Activated CD8-positive, alpha-beta T cell treated with anti-CD3 and anti-CD28 coated beads, Interleukin-2, amount 10 ng/mL, durations not matched to agents 7 days and 5 days (primary cell): ENCODE measurements at regions not wholly inside any gene's neighbourhood (a gene's known extent, or its start where the extent isn't known, plus 50 kb on each side); places are given as distances from the start of the nearest gene placed in this dataset.

Source experiments
- ATAC-seq: fragments of 150-1000 bp; cut with Tn5 transposase; one replicate; pipeline ENCODE4 v1.10.0; 2021; ENCODE audit warnings: moderate library complexity
- CTCF ChIA-PET: fragments of 350-600 bp; sonication (Branson Sonifier 250); formaldehyde crosslinking; loops from one replicate; lab custom pipeline; 2021; ENCODE audit warnings: antibody characterized with exemption; lab: Charles Lee
- POLR2A ChIA-PET: fragments of 350-600 bp; sonication (Branson Sonifier 250); formaldehyde crosslinking; loops from one replicate; lab custom pipeline; 2021; ENCODE audit warnings: antibody characterized with exemption; lab: Charles Lee
- DNase-seq: peaks from one replicate; pipeline ENCODE4 v3.0.0-alpha.2; 2020
- H3K27ac Mint-ChIP-seq: one replicate; pipeline ENCODE4 v1.8.0; 2021; ENCODE audit warnings: mild to moderate bottlenecking, mixed read lengths
- H3K27me3 Mint-ChIP-seq: one replicate; pipeline ENCODE4 v1.8.0; 2021; ENCODE audit warnings: low read depth, mixed read lengths
- H3K36me3 Mint-ChIP-seq: one replicate; pipeline ENCODE4 v1.8.0; 2021; ENCODE audit warnings: low read depth, mixed read lengths
- H3K4me1 Mint-ChIP-seq: one replicate; pipeline ENCODE4 v1.8.0; 2021; ENCODE audit warnings: low read depth, mixed read lengths
- H3K4me3 Mint-ChIP-seq: one replicate; pipeline ENCODE4 v1.8.0; 2021; ENCODE audit warnings: mild to moderate bottlenecking, mixed read lengths
- H3K9me3 Mint-ChIP-seq: one replicate; pipeline ENCODE4 v1.8.0; 2022; ENCODE audit warnings: mixed read lengths; ENCODE audit not compliant: insufficient read depth

DNA sequence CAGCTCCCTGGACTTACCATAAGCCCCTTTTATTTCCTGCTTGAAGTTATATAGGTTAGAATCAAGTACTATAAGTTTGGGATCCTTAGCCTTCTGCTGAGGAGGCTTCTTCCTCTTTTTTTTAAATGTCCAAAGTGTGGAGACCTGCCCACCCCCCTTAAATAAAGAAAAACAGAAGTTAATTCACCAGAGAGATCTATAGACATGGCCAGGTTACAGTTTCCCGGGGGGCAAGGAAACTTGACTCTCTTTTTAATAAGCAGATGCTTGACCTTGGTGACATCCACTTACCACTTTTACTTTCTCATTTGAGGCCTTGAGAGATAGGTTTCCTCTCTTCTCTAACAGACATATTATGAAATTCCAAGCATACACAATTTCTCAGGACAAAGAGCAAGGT lies 88.3 kb downstream of the BMP2 start:
- H3K27me3 Mint-ChIP-seq, result no peaks in the 10 kb centered on the region
- H3K4me3 Mint-ChIP-seq, result no peak overlapping the region
- ATAC-seq, result no peak
- H3K36me3 Mint-ChIP-seq, result no peaks in the 10 kb centered on the region
- CTCF ChIA-PET, result no interaction called here
- no peak for DNase-seq
- H3K9me3 Mint-ChIP-seq, result no peaks in the 10 kb centered on the region
- POLR2A ChIA-PET, result no interaction called here
- H3K4me1 Mint-ChIP-seq, result no peaks in the 10 kb centered on the region
- H3K27ac Mint-ChIP-seq, result no peak overlapping the region

GRCh38 chr20:6857927-6858326 lies 90.4 kb downstream of the BMP2 start:
- Mint-ChIP-seq H3K9me3 (no peaks in the 10 kb centered on the region), H3K4me3 (no peak overlapping the region), H3K27ac (no peak overlapping the region), H3K36me3 (no peaks in the 10 kb centered on the region), H3K27me3 (no peaks in the 10 kb centered on the region), H3K4me1 (no peaks in the 10 kb centered on the region)
- no peak for DNase-seq
- CTCF ChIA-PET, result no interaction called here
- no peak for ATAC-seq
- POLR2A ChIA-PET, result no interaction called here

GRCh38 chr20:6863355-6863754 lies 95.9 kb downstream of the BMP2 start:
- ChIA-PET POLR2A (no interaction called here), CTCF (no interaction called here)
- DNase-seq (no peak), ATAC-seq (no peak)
- H3K36me3 Mint-ChIP-seq, result no peaks in the 10 kb centered on the region
- H3K4me3 Mint-ChIP-seq, result no peak overlapping the region
- H3K27me3 Mint-ChIP-seq, result no peaks in the 10 kb centered on the region
- H3K27ac Mint-ChIP-seq, result no peak overlapping the region
- H3K4me1 Mint-ChIP-seq, result no peaks in the 10 kb centered on the region
- H3K9me3 Mint-ChIP-seq, result no peaks in the 10 kb centered on the region

GRCh38 chr20:6863798-6864201 lies 96.3 kb downstream of the BMP2 start:
- CTCF ChIA-PET, result no interaction called here
- POLR2A ChIA-PET, result no interaction called here
- Mint-ChIP-seq H3K27me3 (no peaks in the 10 kb centered on the region), H3K4me1 (no peaks in the 10 kb centered on the region), H3K36me3 (no peaks in the 10 kb centered on the region), H3K9me3 (no peaks in the 10 kb centered on the region), H3K4me3 (no peak overlapping the region), H3K27ac (no peak overlapping the region)
- ATAC-seq (no peak), DNase-seq (no peak)

DNA sequence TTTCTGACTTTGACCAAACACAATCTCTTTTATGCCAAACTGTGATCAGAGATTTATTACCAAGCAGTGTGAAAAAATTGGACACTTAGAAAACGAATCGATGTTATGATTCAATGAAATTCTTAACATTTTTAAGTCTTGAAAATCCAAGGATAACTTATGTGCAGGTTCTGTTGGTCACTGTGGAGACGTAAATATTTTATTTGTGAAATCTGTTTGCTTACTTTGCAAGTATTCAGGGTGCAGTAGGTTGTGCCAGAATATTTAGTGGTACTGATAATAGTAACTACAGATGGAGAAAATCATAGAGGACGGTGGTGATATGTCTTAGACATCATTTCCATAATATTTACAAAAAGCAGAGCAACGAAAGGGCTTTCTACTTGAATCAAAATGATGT lies 97.3 kb downstream of the BMP2 start:
- ChIA-PET CTCF (no interaction called here), POLR2A (no interaction called here)
- Mint-ChIP-seq H3K4me3 (no peak overlapping the region), H3K9me3 (no peaks in the 10 kb centered on the region), H3K36me3 (no peaks in the 10 kb centered on the region), H3K27ac (no peak overlapping the region), H3K4me1 (no peaks in the 10 kb centered on the region), H3K27me3 (no peaks in the 10 kb centered on the region)
- DNase-seq (no peak), ATAC-seq (no peak)

DNA sequence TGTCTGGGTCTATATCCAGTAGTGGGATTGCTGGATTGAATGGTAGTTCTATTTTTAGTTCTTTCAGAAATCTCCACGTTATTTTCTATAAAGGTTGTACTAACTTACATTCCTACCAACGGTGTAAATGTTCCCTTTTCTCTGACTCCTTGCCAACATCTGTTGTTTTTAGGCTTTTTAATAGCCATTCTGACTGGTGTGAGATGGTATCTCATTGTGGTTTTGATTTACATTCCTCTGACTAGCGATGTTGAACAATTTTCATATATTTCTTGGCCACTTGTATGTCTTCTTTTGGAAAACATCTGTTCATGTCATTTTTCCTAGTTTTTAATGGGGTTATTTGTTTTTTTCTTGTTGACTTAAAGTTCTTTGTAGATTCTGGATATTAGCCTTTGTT lies 99.3 kb downstream of the BMP2 start:
- no peaks in the 10 kb centered on the region for H3K9me3 Mint-ChIP-seq
- no peak overlapping the region for H3K27ac Mint-ChIP-seq
- ChIA-PET CTCF (no interaction called here), POLR2A (no interaction called here)
- H3K36me3 Mint-ChIP-seq, result no peaks in the 10 kb centered on the region
- no peaks in the 10 kb centered on the region for H3K27me3 Mint-ChIP-seq
- no peak for DNase-seq
- H3K4me3 Mint-ChIP-seq, result no peak overlapping the region
- no peak for ATAC-seq
- no peaks in the 10 kb centered on the region for H3K4me1 Mint-ChIP-seq

- DNase-seq (no peak), ATAC-seq (no peak)
- Mint-ChIP-seq H3K36me3 (no peaks in the 10 kb centered on the region), H3K27ac (no peak overlapping the region), H3K4me3 (no peak overlapping the region), H3K4me1 (no peaks in the 10 kb centered on the region), H3K9me3 (no peaks in the 10 kb centered on the region), H3K27me3 (no peaks in the 10 kb centered on the region)
- POLR2A ChIA-PET, result no interaction called here
- CTCF ChIA-PET, result no interaction called here
Observed at GRCh38 chr20:6868861-6869260, 101.4 kb downstream of the BMP2 start.

- POLR2A ChIA-PET, result no interaction called here
- DNase-seq (no peak), ATAC-seq (no peak)
- CTCF ChIA-PET, result no interaction called here
- Mint-ChIP-seq H3K9me3 (peaks cover 3% of the 10 kb centered on the region), H3K36me3 (no peaks in the 10 kb centered on the region), H3K27ac (no peak overlapping the region), H3K27me3 (no peaks in the 10 kb centered on the region), H3K4me1 (no peaks in the 10 kb centered on the region), H3K4me3 (no peak overlapping the region)
Observed at GRCh38 chr20:6870559-6870958, 103.1 kb downstream of the BMP2 start.

GRCh38 chr20:6877633-6878032 lies 110.1 kb downstream of the BMP2 start:
- H3K27me3 Mint-ChIP-seq, result no peaks in the 10 kb centered on the region
- no peaks in the 10 kb centered on the region for H3K36me3 Mint-ChIP-seq
- no peaks in the 10 kb centered on the region for H3K4me1 Mint-ChIP-seq
- ChIA-PET CTCF (no interaction called here), POLR2A (no interaction called here)
- ATAC-seq (no peak), DNase-seq (no peak)
- no peak overlapping the region for H3K27ac Mint-ChIP-seq
- H3K9me3 Mint-ChIP-seq, result peaks cover 5% of the 10 kb centered on the region
- H3K4me3 Mint-ChIP-seq, result no peak overlapping the region

GRCh38 chr20:6882561-6883291 lies 115.2 kb downstream of the BMP2 start:
- no peak overlapping the region for H3K27ac Mint-ChIP-seq
- DNase-seq (no peak), ATAC-seq (no peak)
- no peaks in the 10 kb centered on the region for H3K27me3 Mint-ChIP-seq
- no peaks in the 10 kb centered on the region for H3K4me1 Mint-ChIP-seq
- CTCF ChIA-PET, result no interaction called here
- no peaks in the 10 kb centered on the region for H3K36me3 Mint-ChIP-seq
- peaks cover 11% of the 10 kb centered on the region for H3K9me3 Mint-ChIP-seq
- POLR2A ChIA-PET, result no interaction called here
- H3K4me3 Mint-ChIP-seq, result no peak overlapping the region

DNA sequence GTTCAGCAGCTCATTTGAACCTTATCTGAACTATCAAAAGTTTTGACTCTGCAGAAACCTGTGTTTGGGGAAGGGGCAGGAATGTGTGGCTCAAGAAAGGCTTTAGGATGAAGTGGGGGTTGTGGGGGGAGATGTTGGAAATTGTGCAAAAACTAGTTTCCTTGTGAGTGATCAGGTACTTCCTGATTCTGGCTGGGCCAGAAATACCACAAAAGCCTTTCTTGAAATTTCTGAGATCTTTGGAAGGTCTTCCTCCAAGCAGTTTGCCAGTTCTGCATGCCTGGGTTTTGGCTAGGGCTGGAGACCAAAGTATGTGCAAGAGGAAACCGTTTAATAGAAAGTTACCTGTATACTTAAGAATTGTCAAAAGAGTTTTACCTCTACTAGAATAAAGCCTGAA lies 116.6 kb downstream of the BMP2 start:
- Mint-ChIP-seq H3K9me3 (peaks cover 11% of the 10 kb centered on the region), H3K4me1 (no peaks in the 10 kb centered on the region), H3K36me3 (no peaks in the 10 kb centered on the region), H3K4me3 (no peak overlapping the region), H3K27ac (no peak overlapping the region), H3K27me3 (no peaks in the 10 kb centered on the region)
- POLR2A ChIA-PET, result no interaction called here
- DNase-seq, result no peak
- CTCF ChIA-PET, result no interaction called here
- ATAC-seq, result no peak

- no peaks in the 10 kb centered on the region for H3K36me3 Mint-ChIP-seq
- H3K4me3 Mint-ChIP-seq, result no peak overlapping the region
- ChIA-PET CTCF (no interaction called here), POLR2A (no interaction called here)
- peaks cover 12% of the 10 kb centered on the region for H3K9me3 Mint-ChIP-seq
- H3K27ac Mint-ChIP-seq, result no peak overlapping the region
- H3K4me1 Mint-ChIP-seq, result no peaks in the 10 kb centered on the region
- no peaks in the 10 kb centered on the region for H3K27me3 Mint-ChIP-seq
- DNase-seq (no peak), ATAC-seq (no peak)
Observed at GRCh38 chr20:6886065-6886729, 118.7 kb downstream of the BMP2 start.

GRCh38 chr20:6887966-6888365 lies 120.5 kb downstream of the BMP2 start:
- DNase-seq, result no peak
- ChIA-PET POLR2A (no interaction called here), CTCF (no interaction called here)
- Mint-ChIP-seq H3K36me3 (no peaks in the 10 kb centered on the region), H3K27ac (no peak overlapping the region), H3K4me1 (no peaks in the 10 kb centered on the region), H3K9me3 (peaks cover 16% of the 10 kb centered on the region), H3K4me3 (no peak overlapping the region), H3K27me3 (no peaks in the 10 kb centered on the region)
- no peak for ATAC-seq
